Fibroblast of the conjunctiva (primary cell): ENCODE measurements at regions not wholly inside any gene's neighbourhood (a gene's known extent, or its start where the extent isn't known, plus 50 kb on each side); places are given as distances from the start of the nearest gene placed in this dataset.
"Not testable (repeated sequence)": the region's sequence is repeated elsewhere in the genome, so short reads cannot be mapped to it uniquely, and the experiment has no call there.

ENCODE experiments used
- DNase-seq: peaks from one replicate; pipeline ENCODE4 v3.0.0-alpha.2; 2010; ENCODE audit warnings: low read depth

- no peak for DNase-seq
Measured at GRCh38 chr7:114180556-114181266, 233.9 kb upstream of the FOXP2 start.

- no peak for DNase-seq
Measured at GRCh38 chr7:114175125-114175524, 239.5 kb upstream of the FOXP2 start.

GRCh38 chr7:114173170-114173890 is 241.3 kb upstream of the FOXP2 start:
- no peak for DNase-seq

- not testable (repeated sequence) for DNase-seq
Measured at GRCh38 chr7:114169389-114169788, 245.2 kb upstream of the FOXP2 start.

GRCh38 chr7:114160925-114161324 is 242.1 kb upstream of the PPP1R3A start:
- no peak for DNase-seq

GRCh38 chr7:114158854-114159253 is 240.0 kb upstream of the PPP1R3A start:
- DNase-seq: no peak

- DNase-seq: no peak
Measured at GRCh38 chr7:114158275-114158674, 239.5 kb upstream of the PPP1R3A start.

- no peak for DNase-seq
Measured at GRCh38 chr7:114156178-114156577, 237.4 kb upstream of the PPP1R3A start.

GRCh38 chr7:114155116-114156110 is 236.6 kb upstream of the PPP1R3A start:
- DNase-seq: no peak

GRCh38 chr7:114153700-114154099 is 234.9 kb upstream of the PPP1R3A start:
- DNase-seq: no peak

GRCh38 chr7:114152314-114152938 is 233.6 kb upstream of the PPP1R3A start:
- no peak for DNase-seq

- DNase-seq: no peak
Measured at GRCh38 chr7:114151777-114152176, 233.0 kb upstream of the PPP1R3A start.

- DNase-seq: no peak
Measured at GRCh38 chr7:114150689-114151088, 231.9 kb upstream of the PPP1R3A start.

- no peak for DNase-seq
Measured at GRCh38 chr7:114148779-114149178, 230.0 kb upstream of the PPP1R3A start.

GRCh38 chr7:114141415-114141814 is 222.6 kb upstream of the PPP1R3A start:
- no peak for DNase-seq

GRCh38 chr7:114140561-114140960 is 221.8 kb upstream of the PPP1R3A start:
- no peak for DNase-seq

GRCh38 chr7:114139690-114140089 is 220.9 kb upstream of the PPP1R3A start:
- DNase-seq: not testable (repeated sequence)

GRCh38 chr7:114138587-114138986 is 219.8 kb upstream of the PPP1R3A start:
- DNase-seq: no peak

- DNase-seq: no peak
Measured at GRCh38 chr7:114133717-114134116, 214.9 kb upstream of the PPP1R3A start.

- DNase-seq: no peak
Measured at GRCh38 chr7:114130866-114131265, 212.1 kb upstream of the PPP1R3A start.

- DNase-seq: no peak
Measured at GRCh38 chr7:114128880-114129279, 210.1 kb upstream of the PPP1R3A start.

- no peak for DNase-seq
Measured at GRCh38 chr7:114126095-114126494, 207.3 kb upstream of the PPP1R3A start.
